Muscle layer of duodenum (tissue), 2 donors: ENCODE measurements at regions not wholly inside any gene's neighbourhood (a gene's known extent, or its start where the extent isn't known, plus 50 kb on each side); places are given as distances from the start of the nearest gene placed in this dataset.

Source experiments
- H3K27ac ChIP-seq: one replicate; pipeline ENCODE4 v1.7.0; 2013; ENCODE audit warnings: mild to moderate bottlenecking, low read length
- H3K27me3 ChIP-seq: one replicate; pipeline ENCODE4 v1.7.0; 2013; ENCODE audit warnings: low read depth, mild to moderate bottlenecking, control low read depth, low read length
- H3K36me3 ChIP-seq, 2 donors: one replicate each; pipeline ENCODE4 v1.7.0; 2013; ENCODE audit warnings: low read length in 2 of 2, control low read depth in 1 of 2, mild to moderate bottlenecking in 1 of 2; ENCODE audit not compliant: insufficient read depth in 2 of 2, control insufficient read depth in 1 of 2
- H3K4me1 ChIP-seq, 2 donors: one replicate each; pipeline ENCODE4 v1.7.0; 2013; ENCODE audit warnings: low read length in 2 of 2, mild to moderate bottlenecking in 2 of 2, control low read depth in 1 of 2, moderate library complexity in 1 of 2; ENCODE audit not compliant: insufficient read depth in 2 of 2, control insufficient read depth in 1 of 2
- H3K4me3 ChIP-seq, 2 donors: one replicate each; pipeline ENCODE4 v1.7.0; 2013; ENCODE audit warnings: low read length in 2 of 2, low read depth in 1 of 2, mild to moderate bottlenecking in 1 of 2
- H3K9me3 ChIP-seq, 2 donors: one replicate each; pipeline ENCODE4 v1.7.0; 2013; ENCODE audit warnings: low read length in 2 of 2, control low read depth in 1 of 2, mild to moderate bottlenecking in 1 of 2; ENCODE audit not compliant: control insufficient read depth in 1 of 2
- donor health status: healthy.

DNA sequence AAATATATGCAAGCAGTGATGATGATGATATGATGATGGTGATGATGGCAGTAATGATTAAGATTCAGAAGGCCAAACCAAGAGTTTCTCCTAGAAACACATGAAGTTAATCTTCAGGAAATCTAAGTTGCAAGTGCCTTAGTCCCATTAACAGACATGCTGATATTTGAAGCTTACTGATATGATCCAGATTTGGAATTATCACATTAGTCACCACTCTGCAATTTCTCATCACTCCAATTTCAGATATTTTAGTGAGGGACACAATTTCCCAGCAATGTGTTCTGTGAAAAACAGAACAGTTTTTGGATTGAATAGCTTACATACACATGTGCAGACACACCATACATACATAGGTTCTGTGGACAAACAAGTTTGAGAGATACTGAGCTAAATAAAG lies 411.4 kb upstream of the FAT3 start:
- no peaks in the 10 kb centered on the region for H3K9me3 ChIP-seq
- no peaks in the 10 kb centered on the region for H3K36me3 ChIP-seq
- H3K4me3 ChIP-seq, result no peak overlapping the region
- H3K27me3 ChIP-seq, result no peaks in the 10 kb centered on the region
- no peaks in the 10 kb centered on the region for H3K4me1 ChIP-seq
- no peak overlapping the region for H3K27ac ChIP-seq

DNA sequence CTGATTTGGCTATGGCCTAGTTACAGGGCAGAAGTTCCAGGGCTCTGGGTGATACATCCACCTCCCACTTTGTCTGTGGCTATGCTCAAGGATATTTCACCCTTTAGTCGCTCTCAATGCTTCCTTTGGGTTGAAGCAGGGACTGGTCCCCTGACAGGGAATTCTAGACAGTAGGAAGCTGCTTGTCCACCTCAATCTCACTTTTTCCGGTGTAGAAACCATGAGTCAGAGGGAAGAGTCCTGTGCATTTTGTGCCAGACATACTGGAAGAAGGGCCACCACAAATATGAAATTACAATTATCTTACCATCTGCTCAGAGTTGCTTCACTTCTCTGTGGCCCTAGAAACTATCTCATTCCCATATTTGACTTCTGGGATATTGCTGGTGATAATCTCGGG lies 413.7 kb upstream of the FAT3 start:
- no peak overlapping the region for H3K4me3 ChIP-seq
- no peak overlapping the region for H3K27ac ChIP-seq
- H3K9me3 ChIP-seq, result no peaks in the 10 kb centered on the region
- H3K4me1 ChIP-seq, result no peaks in the 10 kb centered on the region
- no peaks in the 10 kb centered on the region for H3K36me3 ChIP-seq
- H3K27me3 ChIP-seq, result no peaks in the 10 kb centered on the region

DNA sequence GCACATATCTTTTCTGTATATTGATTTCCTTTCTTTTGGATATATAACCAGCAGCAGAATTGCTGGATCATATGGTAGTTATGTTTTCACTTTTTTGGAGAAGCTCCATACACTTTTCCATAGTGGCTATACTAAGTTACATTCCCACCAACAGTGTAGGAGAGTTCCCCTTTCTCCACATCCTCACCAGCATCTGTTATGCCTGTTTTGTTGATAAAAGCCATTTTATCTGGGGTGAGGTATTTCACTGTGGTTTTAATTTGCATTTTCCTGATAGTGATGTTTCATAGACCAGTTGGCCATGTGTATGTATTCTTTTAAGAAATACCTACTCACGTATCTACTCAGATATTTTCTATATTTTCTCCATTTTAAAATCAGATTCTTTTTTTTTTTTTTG lies 419.3 kb upstream of the FAT3 start:
- Histone ChIP-seq H3K4me3 (no peak overlapping the region), H3K36me3 (no peaks in the 10 kb centered on the region), H3K4me1 (no peaks in the 10 kb centered on the region), H3K27ac (no peak overlapping the region), H3K27me3 (no peaks in the 10 kb centered on the region), H3K9me3 (no peaks in the 10 kb centered on the region)

DNA sequence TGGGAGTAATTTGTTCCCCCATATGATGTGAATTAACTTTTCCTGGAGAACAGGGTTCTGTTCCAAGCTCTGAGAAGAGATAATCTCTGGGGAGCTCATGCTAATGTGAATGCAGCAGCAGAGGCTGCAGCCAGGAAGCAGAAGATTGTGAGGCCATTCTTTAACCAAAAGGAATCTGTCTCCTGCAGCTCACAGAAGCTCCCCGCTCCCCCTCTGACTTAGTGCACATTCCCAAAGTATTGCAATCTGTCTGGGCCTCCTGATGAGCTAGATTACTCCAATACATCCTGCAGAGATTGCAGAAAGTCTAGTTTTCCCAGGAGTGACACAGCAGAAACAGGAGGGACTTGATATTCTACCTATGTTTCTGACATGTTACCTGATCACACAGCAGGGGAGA lies 420.6 kb upstream of the FAT3 start:
- Histone ChIP-seq H3K27ac (no peak overlapping the region), H3K4me3 (no peak overlapping the region), H3K4me1 (no peaks in the 10 kb centered on the region), H3K27me3 (no peaks in the 10 kb centered on the region), H3K36me3 (no peaks in the 10 kb centered on the region), H3K9me3 (no peaks in the 10 kb centered on the region)

DNA sequence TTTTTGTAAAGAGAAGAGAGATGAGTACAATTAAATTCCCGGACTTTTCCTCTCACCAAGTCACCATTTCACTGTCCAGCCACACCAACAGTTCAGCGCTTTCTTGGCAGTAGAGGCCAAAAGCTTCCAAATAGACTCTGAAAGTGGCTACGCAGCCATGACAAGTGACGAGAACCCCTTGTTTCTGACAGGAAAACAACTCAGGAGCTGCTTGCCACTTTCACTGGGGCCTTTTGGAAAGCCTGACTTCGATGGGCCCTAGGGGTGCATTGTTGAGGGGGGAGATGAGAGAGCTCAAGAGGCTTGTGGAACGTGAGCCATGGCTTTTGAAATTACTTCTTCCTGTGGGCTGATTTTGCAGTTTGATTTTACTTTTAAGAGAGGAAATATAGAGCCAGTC lies 422.1 kb upstream of the FAT3 start:
- Histone ChIP-seq H3K36me3 (no peaks in the 10 kb centered on the region), H3K9me3 (no peaks in the 10 kb centered on the region), H3K27me3 (no peaks in the 10 kb centered on the region), H3K27ac (no peak overlapping the region), H3K4me3 (no peak overlapping the region), H3K4me1 (no peaks in the 10 kb centered on the region)

DNA sequence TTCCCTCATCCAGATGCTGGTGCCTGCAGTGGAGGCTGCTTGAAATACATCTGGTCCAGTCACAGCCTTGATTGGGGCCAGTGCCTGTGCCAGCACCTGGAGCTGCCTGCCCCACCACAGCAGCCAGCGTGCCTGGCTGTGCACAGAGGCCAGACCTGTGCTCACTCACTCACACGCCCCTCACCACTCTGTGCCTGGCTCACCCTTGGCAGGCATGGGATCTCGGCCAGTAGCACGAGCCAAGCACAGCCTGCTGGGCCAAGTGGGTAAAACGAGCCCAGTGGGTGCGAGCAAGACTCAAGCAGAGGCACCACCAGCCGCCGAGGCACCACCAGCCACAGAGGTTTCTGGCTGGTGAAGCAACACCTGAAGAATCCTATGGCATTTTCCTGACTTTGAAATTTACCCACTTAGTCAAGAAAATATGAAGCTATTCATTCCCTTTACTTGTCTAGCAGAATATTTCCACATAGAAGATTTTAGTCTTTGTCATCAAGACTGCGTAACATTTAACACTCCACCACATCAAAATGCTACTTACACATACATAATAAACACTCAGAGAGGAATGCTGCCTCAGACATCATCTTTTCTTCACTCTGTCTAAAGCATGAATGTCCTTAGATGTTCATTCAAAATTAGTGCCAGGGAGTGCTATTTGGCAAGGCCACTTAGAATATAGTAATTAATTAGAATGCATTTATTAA lies 424.3 kb upstream of the FAT3 start:
- no peak overlapping the region for H3K4me3 ChIP-seq
- no peaks in the 10 kb centered on the region for H3K27me3 ChIP-seq
- no peaks in the 10 kb centered on the region for H3K36me3 ChIP-seq
- H3K27ac ChIP-seq, result no peak overlapping the region
- H3K9me3 ChIP-seq, result no peaks in the 10 kb centered on the region
- peaks cover under 1 to 2% of the 10 kb centered on the region in 2 donors for H3K4me1 ChIP-seq

DNA sequence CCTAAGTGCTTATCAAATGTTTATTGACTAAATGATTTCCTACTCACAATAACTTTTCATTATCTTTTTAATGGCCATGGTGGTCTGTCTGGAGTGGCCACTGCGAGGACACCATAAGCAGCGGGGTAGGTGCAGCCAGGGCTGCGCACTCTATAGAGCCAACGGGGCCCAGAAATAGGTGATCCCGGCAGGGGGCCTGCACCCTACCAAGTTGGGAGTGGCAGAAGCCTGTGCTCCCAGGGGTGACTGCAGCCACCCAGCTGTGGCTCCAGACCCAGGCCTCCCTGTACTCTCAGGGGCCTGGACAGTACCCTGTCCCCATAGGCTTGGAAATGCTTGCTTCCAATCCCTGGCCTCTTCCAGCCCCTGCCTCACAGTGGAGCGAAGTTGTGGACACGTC lies 426.4 kb upstream of the FAT3 start:
- no peak overlapping the region for H3K27ac ChIP-seq
- H3K4me1 ChIP-seq, result peaks cover 7 to 8% of the 10 kb centered on the region in 2 donors
- no peaks in the 10 kb centered on the region for H3K36me3 ChIP-seq
- no peaks in the 10 kb centered on the region for H3K27me3 ChIP-seq
- no peak overlapping the region for H3K4me3 ChIP-seq
- no peaks in the 10 kb centered on the region for H3K9me3 ChIP-seq

DNA sequence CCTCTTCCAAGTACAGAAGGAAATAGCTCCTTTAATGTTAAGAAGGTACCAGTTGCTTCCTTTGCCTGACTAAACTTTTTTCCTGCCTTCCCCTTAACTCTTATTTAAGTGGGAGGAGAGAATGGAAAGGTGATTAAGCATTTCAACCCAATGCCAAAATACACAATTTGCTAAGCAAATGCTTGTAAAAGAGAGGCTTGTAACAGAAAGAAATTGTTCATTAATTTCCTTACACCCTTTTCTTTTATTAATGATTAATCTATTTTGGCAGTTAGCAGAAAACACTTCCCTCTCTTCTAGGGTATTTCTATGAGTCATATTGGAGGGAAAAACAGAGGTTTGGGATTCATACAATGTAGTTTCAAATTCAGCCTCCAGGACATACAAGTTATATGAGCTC lies 427.6 kb upstream of the FAT3 start:
- Histone ChIP-seq H3K27me3 (no peaks in the 10 kb centered on the region), H3K4me3 (no peak overlapping the region), H3K27ac (no peak overlapping the region), H3K4me1 (peaks cover 7 to 8% of the 10 kb centered on the region in 2 donors), H3K36me3 (no peaks in the 10 kb centered on the region), H3K9me3 (no peaks in the 10 kb centered on the region)

DNA sequence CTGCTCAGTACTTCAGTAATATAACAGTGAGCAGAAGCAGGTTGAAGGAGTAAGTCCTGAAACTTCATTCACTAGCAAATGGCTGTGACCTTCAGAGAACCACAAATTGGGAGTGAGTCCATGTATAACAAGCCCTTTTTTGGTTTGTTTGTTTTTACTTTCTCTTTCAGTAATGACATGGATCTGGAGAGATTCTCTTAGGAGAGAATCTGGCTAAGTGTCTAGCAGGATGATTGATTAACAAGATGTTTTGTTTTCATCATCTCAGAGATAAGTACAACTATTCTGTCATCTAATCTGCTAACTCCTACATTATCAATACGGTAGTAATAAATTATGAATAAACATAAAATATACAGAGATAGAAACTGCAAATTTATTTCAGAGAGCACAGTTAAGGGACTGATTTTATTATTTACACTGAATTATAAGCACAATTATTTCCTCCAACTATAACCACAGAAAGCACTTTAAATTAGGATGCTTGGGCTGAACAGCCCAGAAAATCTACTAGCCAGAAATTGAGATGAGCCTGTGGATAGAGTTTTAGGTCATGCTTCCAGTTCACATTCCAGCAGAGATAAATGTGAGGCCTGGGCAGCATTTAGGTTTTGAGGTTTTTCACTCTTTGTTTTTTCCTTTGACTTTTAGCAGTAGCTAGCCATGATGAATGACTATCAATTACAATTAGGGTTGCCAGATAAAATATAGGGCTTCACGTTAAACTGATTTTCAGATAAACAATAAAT lies 429.3 kb upstream of the FAT3 start:
- Histone ChIP-seq H3K4me3 (no peak overlapping the region), H3K9me3 (no peaks in the 10 kb centered on the region), H3K27ac (no peak overlapping the region), H3K36me3 (no peaks in the 10 kb centered on the region), H3K4me1 (peaks cover 7 to 8% of the 10 kb centered on the region in 2 donors), H3K27me3 (no peaks in the 10 kb centered on the region)

DNA sequence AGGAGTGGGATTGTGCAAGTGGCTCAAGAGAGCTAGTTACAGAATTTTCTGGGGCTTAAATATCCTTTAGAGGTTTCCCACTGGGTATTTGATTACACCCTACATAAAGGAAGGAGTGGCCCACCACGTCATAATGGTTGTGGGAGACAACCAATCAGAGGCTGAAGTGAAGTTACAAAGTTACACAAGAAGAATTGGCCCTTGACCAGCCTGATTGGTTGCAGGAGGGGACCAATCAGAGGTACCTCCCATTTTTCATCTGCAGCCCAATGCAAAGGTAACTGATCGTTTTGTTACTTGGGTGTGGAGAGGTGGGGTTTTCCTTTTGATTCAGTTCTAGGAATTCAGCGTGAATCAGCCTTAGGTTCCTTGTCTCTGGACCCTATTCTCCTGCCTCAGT lies 430.5 kb upstream of the FAT3 start:
- H3K9me3 ChIP-seq, result no peaks in the 10 kb centered on the region
- H3K36me3 ChIP-seq, result no peaks in the 10 kb centered on the region
- peaks cover 7 to 8% of the 10 kb centered on the region in 2 donors for H3K4me1 ChIP-seq
- no peak overlapping the region for H3K27ac ChIP-seq
- no peak overlapping the region for H3K4me3 ChIP-seq
- no peaks in the 10 kb centered on the region for H3K27me3 ChIP-seq

DNA sequence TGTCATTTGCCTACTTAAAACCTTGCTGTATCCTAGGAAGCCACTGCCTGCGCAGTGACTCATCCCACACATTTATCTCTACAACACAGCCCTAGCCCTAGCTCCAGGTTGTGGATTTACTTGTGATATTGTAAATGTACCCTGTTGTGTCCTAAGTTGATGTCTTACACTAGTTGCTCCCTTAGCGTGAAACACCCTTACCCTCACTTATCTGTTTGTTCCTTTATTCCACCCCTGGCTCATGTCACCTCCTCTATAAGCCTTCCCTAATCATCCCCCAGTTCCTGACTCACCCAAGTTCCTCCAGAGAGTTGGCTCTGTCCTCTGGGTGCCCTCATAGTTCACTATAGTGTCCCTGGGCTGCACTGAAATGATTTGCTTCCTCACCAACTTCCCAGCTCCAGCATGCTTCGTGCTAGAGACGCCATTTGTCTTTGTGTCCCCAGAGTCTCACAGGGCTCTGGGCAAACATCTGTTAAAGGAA lies 431.8 kb upstream of the FAT3 start:
- no peaks in the 10 kb centered on the region for H3K36me3 ChIP-seq
- H3K4me1 ChIP-seq, result peaks cover 7 to 8% of the 10 kb centered on the region in 2 donors
- no peak overlapping the region for H3K27ac ChIP-seq
- H3K9me3 ChIP-seq, result no peaks in the 10 kb centered on the region
- no peaks in the 10 kb centered on the region for H3K27me3 ChIP-seq
- H3K4me3 ChIP-seq, result no peak overlapping the region

DNA sequence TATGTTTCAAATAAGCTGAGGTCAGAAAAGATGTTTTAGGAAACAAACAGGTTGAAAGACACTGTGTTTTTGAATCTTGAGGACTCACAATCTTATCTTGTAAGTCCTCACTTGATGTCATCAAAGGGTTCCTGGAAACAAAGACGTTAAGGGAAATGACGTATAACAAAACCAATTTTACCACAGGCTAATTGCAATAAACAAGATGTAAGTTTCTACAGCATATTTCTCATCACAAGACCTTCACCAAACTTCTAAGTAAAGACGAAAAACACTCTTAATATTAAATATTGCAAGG lies 433.5 kb upstream of the FAT3 start:
- Histone ChIP-seq H3K9me3 (no peaks in the 10 kb centered on the region), H3K4me3 (no peak overlapping the region), H3K27me3 (no peaks in the 10 kb centered on the region), H3K4me1 (peaks cover 7 to 8% of the 10 kb centered on the region in 2 donors), H3K36me3 (no peaks in the 10 kb centered on the region), H3K27ac (no peak overlapping the region)
